AG09319 (cell line): ENCODE measurements at regions not wholly inside any gene's neighbourhood (a gene's known extent, or its start where the extent isn't known, plus 50 kb on each side); places are given as distances from the start of the nearest gene placed in this dataset.

ENCODE experiments used
- DNase-seq: peaks from one replicate; pipeline ENCODE4 v3.0.0-alpha.2; 2010; ENCODE audit warnings: low read depth; ENCODE audit errors: extremely low read depth
- CTCF ChIP-seq: IDR thresholded peaks from 2 replicates; pipeline ENCODE4 v1.5.1; 2011; ENCODE audit warnings: low read depth, mild to moderate bottlenecking, inconsistent platforms, low read length, moderate library complexity

GRCh38 chr3:66665021-66665695 is 164.3 kb upstream of the LRIG1 start:
- no peak for TF ChIP-seq CTCF
- DNase-seq, result no peak

- DNase-seq, result no peak
- no peak for TF ChIP-seq CTCF
Observed at GRCh38 chr3:66666362-66666761, 165.5 kb upstream of the LRIG1 start.

- TF ChIP-seq CTCF, result no peak
- no peak for DNase-seq
Observed at GRCh38 chr3:66667263-66667662, 166.4 kb upstream of the LRIG1 start.

- TF ChIP-seq CTCF, result no peak
- DNase-seq, result no peak
Observed at GRCh38 chr3:66671291-66671690, 170.5 kb upstream of the LRIG1 start.

- no peak for TF ChIP-seq CTCF
- no peak for DNase-seq
Observed at GRCh38 chr3:66672830-66673229, 172.0 kb upstream of the LRIG1 start.

GRCh38 chr3:66673293-66673692 is 172.5 kb upstream of the LRIG1 start:
- DNase-seq, result no peak
- TF ChIP-seq CTCF, result no peak

- DNase-seq, result no peak
- no peak for TF ChIP-seq CTCF
Observed at GRCh38 chr3:66675366-66675765, 174.5 kb upstream of the LRIG1 start.
